ENCODE measurements at regions not wholly inside any gene's neighbourhood (a gene's known extent, or its start where the extent isn't known, plus 50 kb on each side); places are given as distances from the start of the nearest gene placed in this dataset.

DNA sequence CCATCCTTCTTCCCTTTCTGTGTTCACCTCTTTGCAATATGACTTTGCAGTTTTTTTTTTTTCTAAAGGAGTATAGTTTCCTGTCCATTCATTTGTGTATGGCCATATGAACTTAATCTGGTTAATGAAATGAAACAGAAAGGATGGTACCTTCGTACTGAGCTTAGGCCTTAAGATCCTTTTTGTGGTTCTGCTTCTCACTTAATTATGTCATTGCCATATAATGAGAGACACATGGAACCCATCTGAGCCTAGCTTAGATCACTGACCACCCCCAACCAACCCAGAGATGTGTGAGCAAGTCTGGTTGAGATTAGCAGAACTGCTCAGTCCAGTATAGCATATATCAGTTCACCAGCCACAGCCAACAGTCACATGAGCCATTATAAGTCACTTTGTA, 1179.6 kb downstream of the HACE1 start:
- H3K27me3 ChIP-seq: no peaks in the 10 kb centered on the region
- no peaks in the 10 kb centered on the region for H3K4me1 ChIP-seq
- WGBS: 89% methylated on average over 1 of the region's 1 CpG
- H3K27ac ChIP-seq (replicated peaks in 1 of 4): no peak overlapping the region
- H3K36me3 ChIP-seq: no peaks in the 10 kb centered on the region
- no peak overlapping the region for H3K4me3 ChIP-seq
- intact Hi-C loops (cut with DNase I): no loop called here
- TF ChIP-seq POLR2AphosphoS5 (IDR thresholded peaks at IDR 0.05) (no peak), EP300 (IDR thresholded peaks at IDR 0.05) (no peak), POLR2A (IDR thresholded peaks at IDR 0.05; ENCODE audit: low read depth) (no peak)
- TF ChIP-seq, protein P1, sequence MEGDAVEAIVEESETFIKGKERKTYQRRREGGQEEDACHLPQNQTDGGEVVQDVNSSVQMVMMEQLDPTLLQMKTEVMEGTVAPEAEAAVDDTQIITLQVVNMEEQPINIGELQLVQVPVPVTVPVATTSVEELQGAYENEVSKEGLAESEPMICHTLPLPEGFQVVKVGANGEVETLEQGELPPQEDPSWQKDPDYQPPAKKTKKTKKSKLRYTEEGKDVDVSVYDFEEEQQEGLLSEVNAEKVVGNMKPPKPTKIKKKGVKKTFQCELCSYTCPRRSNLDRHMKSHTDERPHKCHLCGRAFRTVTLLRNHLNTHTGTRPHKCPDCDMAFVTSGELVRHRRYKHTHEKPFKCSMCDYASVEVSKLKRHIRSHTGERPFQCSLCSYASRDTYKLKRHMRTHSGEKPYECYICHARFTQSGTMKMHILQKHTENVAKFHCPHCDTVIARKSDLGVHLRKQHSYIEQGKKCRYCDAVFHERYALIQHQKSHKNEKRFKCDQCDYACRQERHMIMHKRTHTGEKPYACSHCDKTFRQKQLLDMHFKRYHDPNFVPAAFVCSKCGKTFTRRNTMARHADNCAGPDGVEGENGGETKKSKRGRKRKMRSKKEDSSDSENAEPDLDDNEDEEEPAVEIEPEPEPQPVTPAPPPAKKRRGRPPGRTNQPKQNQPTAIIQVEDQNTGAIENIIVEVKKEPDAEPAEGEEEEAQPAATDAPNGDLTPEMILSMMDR (IDR thresholded peaks at IDR 0.05): no peak
- DNase-seq (ENCODE audit: extremely low spot score): no peak
- H3K9me3 ChIP-seq: no peaks in the 10 kb centered on the region

DNA sequence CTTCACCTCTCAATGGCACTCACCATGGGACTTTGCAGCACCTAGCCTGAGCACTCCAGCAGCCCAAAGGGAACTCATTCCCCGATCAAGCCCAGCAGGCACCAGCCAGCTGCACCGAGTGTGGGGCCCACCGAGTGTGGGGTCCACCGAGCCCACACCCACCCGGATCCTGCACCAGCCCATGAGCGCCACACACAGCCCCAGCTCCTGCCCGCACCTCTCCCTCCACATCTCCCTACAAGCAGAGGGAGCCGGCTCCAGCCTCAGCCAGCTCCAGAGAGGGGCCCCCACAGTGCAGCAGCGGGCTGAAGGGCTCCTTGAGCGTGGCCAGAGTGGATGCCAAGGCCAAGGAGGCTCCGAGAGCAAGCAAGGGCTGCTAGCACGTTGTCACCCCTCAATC, 1182.4 kb downstream of the HACE1 start:
- Histone ChIP-seq H3K27ac (replicated peaks in 1 of 4) (no peak overlapping the region), H3K4me1 (no peaks in the 10 kb centered on the region), H3K9me3 (no peaks in the 10 kb centered on the region), H3K36me3 (no peaks in the 10 kb centered on the region), H3K27me3 (no peaks in the 10 kb centered on the region), H3K4me3 (no peak overlapping the region)
- TF ChIP-seq POLR2A (IDR thresholded peaks at IDR 0.05; ENCODE audit: low read depth) (no peak), EP300 (IDR thresholded peaks at IDR 0.05) (no peak), POLR2AphosphoS5 (IDR thresholded peaks at IDR 0.05) (no peak)
- TF ChIP-seq, protein P1 (IDR thresholded peaks at IDR 0.05): no peak
- intact Hi-C loops (cut with DNase I): no loop called here
- no peak for DNase-seq (ENCODE audit: extremely low spot score)
- 100% methylated on average over 2 of the region's 12 CpGs for WGBS

DNA sequence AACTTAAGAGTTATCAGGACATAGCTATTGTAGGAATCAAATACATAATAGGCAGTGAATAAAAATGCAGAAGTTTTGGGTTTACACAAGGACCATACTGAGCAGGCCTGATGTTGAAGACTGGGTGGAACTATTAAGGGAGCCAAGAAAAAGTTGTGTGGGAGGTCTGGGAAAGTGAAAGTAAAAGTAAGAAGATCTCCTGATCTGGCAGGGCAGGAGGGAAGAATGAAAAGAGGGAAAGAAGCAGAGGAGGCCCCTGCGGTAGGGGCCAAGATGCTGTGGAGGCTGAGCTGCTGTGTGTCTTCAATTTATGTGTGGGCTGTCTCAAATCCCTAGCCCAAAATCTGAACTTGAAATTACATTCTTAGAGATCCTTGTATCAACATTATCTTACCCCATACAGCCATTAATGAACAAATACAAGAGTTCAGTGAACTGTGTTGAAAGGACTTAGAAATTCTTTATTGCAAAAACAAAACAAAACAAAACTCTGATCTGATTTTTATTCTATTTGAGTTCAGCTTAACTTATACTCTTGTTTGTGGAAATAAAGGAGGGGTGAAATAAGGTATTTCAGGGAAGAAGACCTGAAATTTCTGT, 1183.8 kb downstream of the HACE1 start:
- Histone ChIP-seq H3K27ac (replicated peaks in 1 of 4) (no peak overlapping the region), H3K27me3 (no peaks in the 10 kb centered on the region), H3K9me3 (no peaks in the 10 kb centered on the region), H3K36me3 (no peaks in the 10 kb centered on the region), H3K4me3 (no peak overlapping the region), H3K4me1 (no peaks in the 10 kb centered on the region)
- no peak for DNase-seq (ENCODE audit: extremely low spot score)
- no peak for TF ChIP-seq EP300 (IDR thresholded peaks at IDR 0.05)
- no peak for TF ChIP-seq POLR2AphosphoS5 (IDR thresholded peaks at IDR 0.05)
- TF ChIP-seq POLR2A (IDR thresholded peaks at IDR 0.05; ENCODE audit: low read depth): no peak
- TF ChIP-seq, protein P1 (IDR thresholded peaks at IDR 0.05): no peak
- intact Hi-C loops (cut with DNase I): no loop called here
- 61% methylated on average over 1 of the region's 1 CpG for WGBS

DNA sequence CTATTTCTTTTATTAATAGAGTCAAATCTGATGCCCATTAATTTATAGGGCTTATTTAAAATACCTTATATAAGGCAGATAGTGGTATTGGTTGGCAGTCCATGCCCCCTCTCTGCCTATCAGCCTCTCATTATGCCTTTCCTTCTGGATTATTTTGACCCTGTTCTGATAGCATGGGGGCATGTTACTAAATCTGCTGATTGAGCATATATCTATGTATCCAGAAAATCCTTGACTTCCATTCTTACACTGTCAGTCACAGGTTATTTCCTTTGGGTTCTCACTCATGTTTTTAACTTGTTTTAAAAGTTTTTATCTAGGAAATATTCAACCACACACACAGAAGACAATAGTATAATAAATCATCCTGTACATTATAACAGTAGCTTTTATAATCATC, 1184.9 kb downstream of the HACE1 start:
- no peaks in the 10 kb centered on the region for H3K27me3 ChIP-seq
- H3K9me3 ChIP-seq: no peaks in the 10 kb centered on the region
- H3K36me3 ChIP-seq: no peaks in the 10 kb centered on the region
- intact Hi-C loops (cut with DNase I): no loop called here
- TF ChIP-seq POLR2A (IDR thresholded peaks at IDR 0.05; ENCODE audit: low read depth) (no peak), POLR2AphosphoS5 (IDR thresholded peaks at IDR 0.05) (no peak), EP300 (IDR thresholded peaks at IDR 0.05) (no peak)
- TF ChIP-seq, protein P1 (IDR thresholded peaks at IDR 0.05): no peak
- no peak overlapping the region for H3K27ac ChIP-seq (replicated peaks in 1 of 4)
- no peak overlapping the region for H3K4me3 ChIP-seq
- H3K4me1 ChIP-seq: no peaks in the 10 kb centered on the region
- no peak for DNase-seq (ENCODE audit: extremely low spot score)

DNA sequence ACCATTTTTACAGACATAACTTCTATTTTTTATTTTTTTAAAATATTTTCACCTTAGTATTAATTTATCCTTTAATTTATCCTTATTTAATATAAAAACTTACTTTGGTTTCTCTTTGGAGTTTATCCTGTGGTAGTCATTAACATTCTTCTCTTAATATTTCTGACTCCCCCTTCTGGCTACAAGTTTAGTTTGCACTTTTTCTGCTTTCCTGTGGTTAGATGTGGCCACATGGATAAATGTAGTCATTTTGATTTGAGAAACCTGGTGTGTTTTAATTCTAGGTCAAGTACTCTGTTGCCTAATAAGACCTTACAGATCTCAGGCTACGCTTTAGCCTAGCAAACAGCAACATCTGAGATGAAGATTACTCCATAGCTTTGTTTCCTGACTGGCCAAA, 1187.5 kb downstream of the HACE1 start:
- WGBS: 82% methylated on average over 1 of the region's 1 CpG
- H3K4me3 ChIP-seq: no peak overlapping the region

More for the DNA sequence above, 1187.5 kb downstream of the HACE1 start:
- no peak for DNase-seq (ENCODE audit: extremely low spot score)
- H3K27me3 ChIP-seq: no peaks in the 10 kb centered on the region
- H3K36me3 ChIP-seq: no peaks in the 10 kb centered on the region
- intact Hi-C loops (cut with DNase I): no loop called here
- no peak overlapping the region for H3K27ac ChIP-seq (replicated peaks in 1 of 4)
- H3K9me3 ChIP-seq: no peaks in the 10 kb centered on the region
- H3K4me1 ChIP-seq: no peaks in the 10 kb centered on the region
- TF ChIP-seq, protein P1 (IDR thresholded peaks at IDR 0.05): no peak
- TF ChIP-seq EP300 (IDR thresholded peaks at IDR 0.05) (no peak), POLR2AphosphoS5 (IDR thresholded peaks at IDR 0.05) (no peak)

Measured in esophagus muscularis mucosa (tissue), 4 donors.